ENCODE measurements at regions not wholly inside any gene's neighbourhood (a gene's known extent, or its start where the extent isn't known, plus 50 kb on each side); places are given as distances from the start of the nearest gene placed in this dataset.

GRCh38 chr20:40085513-40085912, 603.5 kb downstream of the MAFB start:
- TF ChIP-seq CTCF (IDR thresholded peaks at IDR 0.05) (no peak), POLR2A (IDR thresholded peaks at IDR 0.05) (no peak)
